Right lobe of liver (tissue), 6 donors: ENCODE measurements at regions not wholly inside any gene's neighbourhood (a gene's known extent, or its start where the extent isn't known, plus 50 kb on each side); places are given as distances from the start of the nearest gene placed in this dataset.

Source experiments
- ATAC-seq, 4 donors: fragments of 200-7000 bp; cut with Tn5 transposase; one replicate each; pipeline ENCODE4 v1.9.1; 2020; ENCODE audit warnings: mild to moderate bottlenecking in 4 of 4, moderate library complexity in 4 of 4
- DNase-seq, 3 donors: peaks; one replicate each; pipeline ENCODE4 v3.0.0-alpha.2; 2020
- H3K27ac ChIP-seq, 3 donors: fragments of 200-600 bp; one replicate each; pipeline ENCODE4 v1.8.0; 2022
- H3K27me3 ChIP-seq, 2 donors: fragments of 200-600 bp; one replicate each; pipeline ENCODE4 v1.8.0; 2022
- H3K36me3 ChIP-seq, 4 donors: fragments of 200-600 bp; sonication (generic) in 1 of 4; one replicate each; pipeline versions ENCODE4 v1.5.1 to v1.8.0; 2017 to 2022; ENCODE audit warnings: control low read depth in 1 of 4
- H3K4me1 ChIP-seq, 4 donors: fragments of 200-600 bp; sonication (generic) in 1 of 4; one replicate each; pipeline versions ENCODE4 v1.5.1 to v1.8.0; 2017 to 2022; ENCODE audit warnings: control low read depth in 1 of 4
- H3K4me3 ChIP-seq, 3 donors: fragments of 200-600 bp; one replicate each; pipeline ENCODE4 v1.8.0; 2022
- H3K9me3 ChIP-seq, 4 donors: fragments of 200-600 bp; sonication (generic) in 1 of 4; one replicate each; pipeline versions ENCODE4 v1.5.1 to v1.8.0; 2017 to 2022; ENCODE audit warnings: control low read depth in 1 of 4
- CTCF ChIP-seq, 4 donors: fragments of 200-600 bp in 3 of 4; fragments of 450-650 bp in 1 of 4; IDR thresholded peaks; one replicate each; pipeline versions ENCODE4 v1.5.1 to v1.8.0; 2016 to 2022; ENCODE audit warnings: antibody characterized with exemption in 4 of 4, mild to moderate bottlenecking in 2 of 4
- POLR2A ChIP-seq: fragments of 450-650 bp; IDR thresholded peaks from one replicate; pipeline ENCODE4 v1.6.1; 2017; ENCODE audit warnings: antibody characterized with exemption, mild to moderate bottlenecking
- WGBS: methylation state at CpG from one replicate; pipeline ENCODE4 v1.1.6; 2018; ENCODE audit warnings: low coverage, low lambda C conversion rate; ENCODE audit not compliant: insufficient coverage; ENCODE audit errors: missing lambda C conversion rate; 5-methylcytosine and 5-hydroxymethylcytosine counted together
- intact Hi-C, 2 donors: fragments of 100-400 bp; cut with DNase I; formaldehyde crosslinking; loops; one replicate each; pipeline versions ENCODE4 v1.11.2 to v1.14.1; 2022
- donor health status: DM: no; HTN: yes; CAD: no.
- donor health status: DM: no; HTN: no; CAD: no.
- donor health status: DM: no; HTN: no; CAD: no.
- donor health status: DM: no; HTN: yes; CAD: no.
- donor health status: DM: no; HTN: yes; CAD: no.

- Histone ChIP-seq H3K36me3 (no peaks in the 10 kb centered on the region), H3K27ac (no peak overlapping the region), H3K27me3 (no peaks in the 10 kb centered on the region), H3K4me3 (no peak overlapping the region), H3K4me1 (peaks cover 0 to under 1% (median 0%) of the 10 kb centered on the region in 4 donors), H3K9me3 (no peaks in the 10 kb centered on the region)
- TF ChIP-seq POLR2A (no peak), CTCF (IDR thresholded peaks at IDR 0.05) (no peak)
- DNase-seq (no peak), ATAC-seq (no peak)
- intact Hi-C loops = no loop called here
Measured at GRCh38 chr10:4684434-4684833, 141.6 kb upstream of the AKR1E2 start.

- intact Hi-C loops = no loop called here
- TF ChIP-seq POLR2A = no peak
- no peak for TF ChIP-seq CTCF (IDR thresholded peaks at IDR 0.05)
- Histone ChIP-seq H3K4me3 (no peak overlapping the region), H3K27ac (no peak overlapping the region), H3K9me3 (no peaks in the 10 kb centered on the region), H3K27me3 (no peaks in the 10 kb centered on the region), H3K4me1 (peaks cover 0 to 6% (median 0%) of the 10 kb centered on the region in 4 donors), H3K36me3 (no peaks in the 10 kb centered on the region)
- ATAC-seq (no peak), DNase-seq (no peak)
- 94% methylated on average over 8 of the region's 8 CpGs for WGBS
Measured at GRCh38 chr10:4683838-4684237, 142.2 kb upstream of the AKR1E2 start.

- intact Hi-C loops = no loop called here
- 54% methylated on average over 2 of the region's 2 CpGs for WGBS
Measured at GRCh38 chr10:4683137-4683536, 142.9 kb upstream of the AKR1E2 start.

GRCh38 chr10:4678951-4679671 is 146.9 kb upstream of the AKR1E2 start:
- ATAC-seq = no peak
- intact Hi-C loops = no loop called here
- Histone ChIP-seq H3K27ac (no peak overlapping the region), H3K36me3 (no peaks in the 10 kb centered on the region), H3K4me3 (no peak overlapping the region), H3K4me1 (peaks cover 0 to 17% (median 4%) of the 10 kb centered on the region in 4 donors), H3K27me3 (no peaks in the 10 kb centered on the region), H3K9me3 (no peaks in the 10 kb centered on the region)
- TF ChIP-seq CTCF (IDR thresholded peaks at IDR 0.05) = no peak
- TF ChIP-seq POLR2A = no peak
- 63% methylated on average over 11 of the region's 11 CpGs for WGBS
- DNase-seq = no peak

More at GRCh38 chr10:4683137-4683536, 142.9 kb upstream of the AKR1E2 start:
- Histone ChIP-seq H3K9me3 (no peaks in the 10 kb centered on the region), H3K27me3 (no peaks in the 10 kb centered on the region), H3K4me3 (no peak overlapping the region), H3K27ac (no peak overlapping the region), H3K36me3 (no peaks in the 10 kb centered on the region), H3K4me1 (peaks cover 0 to 13% (median 2%) of the 10 kb centered on the region in 4 donors)
- DNase-seq (no peak), ATAC-seq (no peak)
- no peak for TF ChIP-seq CTCF (IDR thresholded peaks at IDR 0.05)
- TF ChIP-seq POLR2A = no peak
